NCI-H1105 (cell line): ENCODE measurements at regions not wholly inside any gene's neighbourhood (a gene's known extent, or its start where the extent isn't known, plus 50 kb on each side); places are given as distances from the start of the nearest gene placed in this dataset.

Experiments
- DNase-seq: peaks from one replicate; lab custom pipeline; 2025; lab: John Stamatoyannopoulos, UW

- no peak for DNase-seq
Observed at GRCh38 chr2:220120041-220120440, 492.6 kb downstream of the SLC4A3 start.

DNA sequence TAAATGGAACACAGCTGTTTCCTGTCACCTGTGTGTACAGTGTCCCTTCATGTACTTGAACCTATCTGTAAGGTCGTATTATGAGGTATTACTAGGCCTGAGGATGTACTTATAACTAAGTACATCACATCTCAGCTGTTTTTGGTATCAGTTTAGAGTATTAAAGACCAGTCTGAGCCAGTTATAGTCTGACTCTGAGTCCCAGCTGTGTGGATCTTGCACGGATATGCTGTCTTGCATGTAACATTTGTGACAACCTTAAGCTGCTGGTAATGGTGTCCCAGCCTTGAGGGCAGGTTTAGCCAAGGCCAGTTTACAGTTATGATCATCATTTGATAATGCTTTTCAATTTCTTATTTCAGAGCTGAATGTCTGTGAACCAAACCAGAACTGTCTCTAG is 496.3 kb downstream of the SLC4A3 start:
- DNase-seq = no peak

GRCh38 chr2:220125551-220125950 is 498.1 kb downstream of the SLC4A3 start:
- DNase-seq = no peak

DNA sequence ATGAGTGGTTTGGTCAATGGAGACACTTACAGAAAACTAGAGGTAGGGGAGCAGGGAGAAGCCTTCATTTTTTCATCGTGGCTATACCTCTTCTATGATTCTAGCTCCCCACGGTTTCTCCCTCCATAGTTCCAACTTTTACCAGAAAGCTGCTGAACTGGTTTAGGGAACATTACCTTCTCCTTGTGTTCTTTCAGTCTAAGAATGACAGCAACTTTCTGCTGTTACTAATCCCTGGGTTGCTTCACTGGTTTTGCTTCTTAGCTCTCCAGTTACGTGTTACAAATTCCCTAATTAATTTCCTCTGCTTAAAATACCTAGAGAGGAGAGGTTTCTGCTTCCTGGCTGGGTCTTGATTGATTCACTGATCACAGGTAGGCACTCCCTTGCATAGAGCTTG is 499.9 kb downstream of the SLC4A3 start:
- no peak for DNase-seq

DNA sequence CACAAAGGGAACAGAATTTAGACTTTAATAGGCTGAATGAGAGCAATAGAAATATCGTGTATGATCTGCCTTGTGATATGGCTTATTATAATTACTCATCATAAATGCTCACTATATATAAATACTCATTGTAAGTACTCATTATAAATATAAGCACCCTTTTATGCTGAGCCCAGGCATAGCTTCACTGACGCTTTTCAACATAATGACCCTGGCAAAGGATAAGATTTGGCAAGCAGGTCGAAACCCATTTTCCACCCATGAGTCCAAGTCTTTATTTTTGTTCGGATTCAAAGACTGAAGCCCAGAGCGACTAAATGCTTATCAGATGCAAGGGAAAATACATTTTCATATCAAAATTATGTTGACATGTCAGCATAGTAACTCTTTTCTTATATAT is 500.4 kb downstream of the SLC4A3 start:
- no peak for DNase-seq

DNA sequence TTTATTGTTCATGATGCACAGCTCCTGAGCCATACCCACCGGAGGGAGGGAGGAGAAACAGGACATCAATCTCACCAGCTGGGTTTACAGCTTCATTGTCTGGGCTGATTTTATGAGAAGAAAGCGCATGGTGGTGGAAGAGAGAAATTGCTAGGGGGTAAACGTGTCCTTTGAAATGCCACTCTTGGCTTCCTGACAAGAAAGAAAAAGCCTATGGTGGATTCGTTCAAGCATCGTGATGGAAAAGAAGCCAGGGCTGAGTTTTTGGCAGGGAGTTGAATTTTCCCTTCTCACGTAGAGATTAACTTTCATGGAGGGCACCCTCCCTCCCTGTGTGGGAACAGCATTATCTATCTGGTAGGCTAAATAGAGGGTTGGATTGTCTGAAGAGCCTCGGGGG is 502.0 kb downstream of the SLC4A3 start:
- DNase-seq = no peak

- no peak for DNase-seq
Observed at GRCh38 chr2:220134756-220135534, 507.5 kb downstream of the SLC4A3 start.

- no peak for DNase-seq
Observed at GRCh38 chr2:220143336-220143735, 515.9 kb downstream of the SLC4A3 start.

DNA sequence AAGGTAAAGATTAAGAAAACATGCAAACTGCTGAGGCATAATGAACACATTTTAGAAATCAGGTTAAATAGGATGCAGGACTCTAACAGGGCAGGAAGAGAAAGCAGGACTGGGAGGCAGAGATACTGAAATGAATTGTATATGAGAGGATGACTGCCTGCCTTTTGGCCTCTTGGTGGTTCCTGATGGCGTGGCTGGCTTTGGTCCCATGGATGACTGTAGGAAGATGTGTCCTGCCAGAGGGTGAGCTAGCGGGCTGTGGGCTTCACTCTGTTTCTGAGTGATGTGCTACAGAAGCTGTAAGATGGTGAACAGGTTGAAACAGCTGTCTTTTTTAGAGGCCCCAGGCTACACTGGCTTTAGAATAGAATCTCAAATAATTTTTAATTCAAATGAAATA is 517.0 kb downstream of the SLC4A3 start:
- no peak for DNase-seq

DNA sequence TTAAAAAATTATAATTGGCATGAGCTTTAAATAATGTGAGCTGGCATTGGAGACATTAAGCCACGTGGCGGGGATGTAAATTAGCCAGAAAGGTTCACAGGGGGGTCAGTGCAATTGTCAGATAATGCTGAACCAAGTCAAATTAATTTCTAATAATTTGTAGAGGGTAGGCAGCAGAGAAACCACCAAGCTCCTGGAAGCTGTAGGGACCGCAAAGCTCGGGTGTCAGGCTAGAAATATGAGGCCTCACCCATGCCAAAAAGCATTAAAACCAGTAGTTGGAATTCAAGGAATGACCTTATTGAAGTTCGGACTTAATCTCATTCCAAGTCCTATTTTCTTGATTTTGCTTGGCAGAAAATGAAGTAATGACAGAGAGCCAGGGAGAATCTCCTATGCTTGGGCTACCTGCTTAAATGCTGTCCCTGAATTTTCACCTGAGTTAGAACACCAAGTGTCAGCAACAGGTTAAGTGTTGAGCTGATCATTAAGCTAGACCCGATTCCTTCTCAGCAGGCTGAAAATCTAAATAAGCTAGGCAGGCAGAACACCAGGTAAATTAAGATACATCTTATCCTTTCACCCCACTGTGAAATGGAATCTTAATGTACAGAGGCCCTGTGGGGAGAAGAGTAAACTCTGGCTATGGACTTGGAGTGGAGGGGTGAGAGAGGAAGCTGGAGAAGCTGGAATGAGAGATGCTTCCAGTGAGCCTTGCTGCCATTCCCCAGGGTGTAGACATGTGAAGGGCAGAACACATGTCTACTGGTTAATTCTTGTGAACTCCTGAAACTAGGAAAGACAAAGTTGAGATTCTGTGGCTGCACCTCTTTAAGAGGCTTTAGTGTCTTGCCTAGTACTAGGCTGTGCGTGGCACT is 520.0 kb downstream of the SLC4A3 start:
- no peak for DNase-seq

DNA sequence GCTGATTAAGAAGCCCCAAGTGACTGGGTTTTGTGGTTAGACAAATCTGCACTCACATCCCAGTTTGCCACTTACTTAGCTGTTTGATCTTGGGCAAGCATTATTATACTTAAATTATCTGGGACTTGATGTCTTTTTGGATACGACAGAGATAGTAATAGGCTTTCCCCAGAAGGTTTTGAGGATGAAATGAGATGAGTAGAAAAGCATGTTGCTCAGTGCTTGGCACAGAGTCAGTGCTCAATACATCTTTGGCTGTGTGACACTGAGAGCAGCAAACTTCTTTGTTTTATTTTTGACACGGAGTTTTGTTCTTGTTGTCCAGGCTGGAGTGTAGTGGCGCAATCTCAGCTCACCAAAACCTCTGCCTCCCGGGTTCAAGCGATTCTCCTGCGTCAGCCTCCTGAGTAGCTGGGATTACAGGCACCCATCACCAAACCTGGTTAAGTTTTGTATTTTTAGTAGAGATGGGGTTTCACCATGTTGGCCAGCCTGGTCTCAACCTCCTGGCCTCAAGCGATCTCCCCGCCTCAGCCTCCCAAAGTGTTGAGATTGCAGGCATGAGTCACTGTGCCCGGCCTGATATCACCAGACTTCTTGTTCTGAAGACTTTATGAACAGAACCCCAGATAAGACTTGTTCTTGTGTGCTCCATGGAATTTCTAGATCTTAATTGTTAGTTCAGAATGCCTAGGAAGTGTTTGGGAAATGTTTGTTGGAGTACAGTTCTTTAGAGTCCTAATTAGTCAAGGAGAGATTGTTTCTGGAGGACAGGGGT is 521.2 kb downstream of the SLC4A3 start:
- DNase-seq = no peak

GRCh38 chr2:220151341-220151740 is 523.9 kb downstream of the SLC4A3 start:
- no peak for DNase-seq

- DNase-seq = no peak
Observed at GRCh38 chr2:220152281-220152935, 525.0 kb downstream of the SLC4A3 start.

DNA sequence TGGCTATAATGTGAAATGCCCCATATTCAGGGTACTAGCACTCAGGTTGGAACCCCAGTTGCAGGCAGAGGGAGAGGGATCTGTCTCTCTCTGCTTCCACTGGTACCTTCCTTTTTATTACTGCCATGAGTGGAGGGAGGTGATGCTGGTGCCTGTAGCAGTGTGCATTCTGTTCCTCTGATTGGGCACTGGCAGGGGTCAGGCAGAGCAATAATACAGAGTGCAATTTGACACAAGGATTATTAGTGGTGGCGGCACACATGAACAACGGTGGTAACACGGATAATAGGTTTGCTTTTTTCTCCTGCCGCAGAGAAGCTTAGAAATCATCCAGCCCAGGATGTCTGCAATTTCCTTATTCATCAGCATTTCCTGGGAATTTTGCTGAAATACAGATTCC is 525.7 kb downstream of the SLC4A3 start:
- no peak for DNase-seq

DNA sequence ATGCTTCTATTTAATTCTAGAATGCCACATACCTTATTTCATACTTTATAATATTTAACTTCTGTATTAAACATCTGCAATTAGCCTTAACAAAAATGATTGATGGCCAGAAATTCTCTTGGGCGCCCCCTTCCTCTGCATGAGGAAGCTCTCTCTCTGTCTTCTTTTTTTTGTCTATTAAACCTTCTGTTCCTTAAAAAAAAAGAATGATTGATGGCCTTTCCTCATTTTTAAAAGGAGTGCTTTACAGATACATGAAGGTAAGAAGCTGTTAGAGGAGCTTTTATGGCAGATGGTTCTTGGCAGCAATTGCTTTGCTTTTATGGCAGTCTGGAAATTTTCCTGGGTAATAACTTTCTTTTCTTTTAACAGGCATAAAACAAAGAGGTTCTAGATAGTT is 526.9 kb downstream of the SLC4A3 start:
- DNase-seq = no peak

DNA sequence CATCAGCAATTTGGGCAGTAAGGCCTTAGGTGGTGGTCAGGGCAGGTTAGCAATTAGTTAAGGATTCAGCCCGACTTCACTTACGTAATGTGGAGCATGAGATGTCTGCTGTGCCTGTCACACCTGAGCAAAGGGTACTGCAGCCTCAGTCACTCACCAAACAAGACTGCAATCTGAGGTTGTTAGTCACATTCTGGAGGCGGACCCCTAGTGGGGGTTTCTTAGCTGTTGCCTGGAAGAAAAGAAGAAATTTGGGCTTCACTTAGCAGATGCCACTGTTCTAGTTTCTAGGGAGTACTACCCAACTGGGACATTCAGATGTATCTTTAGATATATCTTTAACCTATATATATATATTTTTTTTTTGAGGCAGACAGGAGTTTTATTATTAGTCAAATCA is 529.9 kb downstream of the SLC4A3 start:
- no peak for DNase-seq

DNA sequence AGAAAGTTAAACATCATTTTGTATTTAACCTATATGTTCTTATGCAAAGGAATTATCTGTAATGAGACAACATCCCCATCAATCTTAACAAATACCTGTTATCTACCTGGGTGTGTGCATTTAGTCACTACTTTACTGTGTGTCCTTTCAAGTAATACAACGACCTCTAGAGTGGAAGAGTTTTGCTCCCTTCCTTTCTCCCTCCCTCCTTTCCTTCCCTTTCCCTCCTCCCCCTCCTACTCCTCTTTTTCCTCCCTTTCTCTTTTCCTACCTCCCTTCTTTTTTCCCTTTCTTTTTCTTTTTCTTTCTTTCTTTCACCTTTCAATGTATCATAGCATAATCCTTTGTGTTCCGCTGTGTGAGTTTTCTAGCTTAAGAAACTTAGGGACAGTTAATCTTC is 532.3 kb downstream of the SLC4A3 start:
- DNase-seq = no peak

GRCh38 chr2:220162320-220162719 is 534.9 kb downstream of the SLC4A3 start:
- DNase-seq = no peak

DNA sequence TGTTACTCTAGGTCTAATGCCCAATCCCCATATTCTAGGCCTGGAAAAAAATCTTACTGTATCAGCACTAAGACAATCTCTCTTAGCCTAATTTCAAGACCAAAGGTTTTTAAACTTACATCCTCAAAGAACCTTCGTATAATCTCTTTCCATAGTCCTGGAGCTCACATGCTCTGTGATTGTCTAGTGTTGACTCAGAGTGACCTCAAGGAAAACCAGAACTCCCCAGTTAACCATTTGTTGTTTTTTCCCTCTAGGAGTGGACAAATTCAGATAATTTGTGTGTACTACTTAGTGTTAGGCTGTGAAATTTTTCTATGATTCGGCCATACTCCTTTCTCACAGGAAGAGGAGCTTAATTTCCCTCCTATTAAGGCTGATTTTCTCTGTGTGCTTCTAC is 536.1 kb downstream of the SLC4A3 start:
- DNase-seq = no peak

DNA sequence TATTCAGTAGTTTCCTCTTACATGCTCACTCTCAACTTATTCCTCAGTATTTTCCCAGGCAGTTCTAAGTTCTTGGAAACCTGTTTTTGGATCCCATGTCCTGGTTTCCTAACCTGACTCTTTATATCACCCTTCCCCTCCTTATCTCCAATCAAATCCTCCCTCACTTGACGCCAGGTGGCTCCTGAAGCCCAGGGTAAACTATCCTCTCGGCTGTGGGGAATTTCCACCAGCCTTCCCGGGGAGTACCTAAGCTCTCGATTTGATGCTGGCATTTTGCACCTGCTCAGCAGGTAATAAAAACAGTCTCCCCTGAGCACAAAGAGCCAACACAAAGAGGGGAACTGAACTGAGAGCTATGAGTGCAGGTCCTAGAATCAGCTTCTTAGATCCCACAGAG is 538.0 kb downstream of the SLC4A3 start:
- DNase-seq = peak; percentile 74

GRCh38 chr2:220166616-220167015 is 539.2 kb downstream of the SLC4A3 start:
- no peak for DNase-seq

- no peak for DNase-seq
Observed at GRCh38 chr2:220167956-220168355, 540.5 kb downstream of the SLC4A3 start.
